ENCODE measurements at regions not wholly inside any gene's neighbourhood (a gene's known extent, or its start where the extent isn't known, plus 50 kb on each side); places are given as distances from the start of the nearest gene placed in this dataset.
"Not testable (repeated sequence)": the region's sequence is repeated elsewhere in the genome, so short reads cannot be mapped to it uniquely, and the experiment has no call there.

DNA sequence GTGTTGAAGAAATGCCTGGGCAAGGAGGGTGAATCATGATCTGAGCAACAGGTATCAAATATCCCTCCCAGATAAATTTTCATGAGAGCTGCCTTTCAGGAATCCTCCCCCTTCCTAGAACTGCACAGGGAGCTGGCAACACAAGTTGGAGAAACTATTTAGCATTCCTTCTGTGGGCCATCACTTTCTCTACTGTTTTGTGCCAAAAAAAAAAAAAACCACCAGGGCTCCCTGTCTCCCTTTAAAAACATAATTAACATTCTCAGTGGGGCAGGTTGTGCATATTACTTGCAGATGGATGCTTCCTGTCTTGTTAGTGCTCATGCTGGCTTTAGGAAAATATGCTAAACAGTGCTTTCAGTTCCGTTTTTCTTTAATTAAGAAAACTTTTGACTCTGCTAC, 234.9 kb upstream of the LMCD1 start:
- DNase-seq, result no peak

DNA sequence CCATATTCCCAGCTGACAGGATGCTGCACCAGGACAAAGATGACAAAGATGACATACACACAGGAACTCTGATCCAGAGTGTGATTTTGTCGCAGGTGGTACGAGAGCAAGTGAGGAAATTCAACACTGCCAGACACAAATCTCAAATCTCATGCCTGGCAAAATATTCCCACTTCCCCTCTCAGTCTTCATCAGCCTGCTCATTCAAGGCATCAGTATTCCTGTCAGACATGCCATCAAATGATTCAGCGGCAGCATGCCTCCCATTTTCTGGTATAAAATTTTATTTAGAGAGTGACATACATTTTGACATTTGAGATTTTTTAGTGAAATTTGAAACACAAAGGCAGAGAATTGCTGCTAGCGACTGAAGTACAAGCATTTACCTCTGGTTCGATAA, 228.1 kb upstream of the LMCD1 start:
- no peak for DNase-seq

DNA sequence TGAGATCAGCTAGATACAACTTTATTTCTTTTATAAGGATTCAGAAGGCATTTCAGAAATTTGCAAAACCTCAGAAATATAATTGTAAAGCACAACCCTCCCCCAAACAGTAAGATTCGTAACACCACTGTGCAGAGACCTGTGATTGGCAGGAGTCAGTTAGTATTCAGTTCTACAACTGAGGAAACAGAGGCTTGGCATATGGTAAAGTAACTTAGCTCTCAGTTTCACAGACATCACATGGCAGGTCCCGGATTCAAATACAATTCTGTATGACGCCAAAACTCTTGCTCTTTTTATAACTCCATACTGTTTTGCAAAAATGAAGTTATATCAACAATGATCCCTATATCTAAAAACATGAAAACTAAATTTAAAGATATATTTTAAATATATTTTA, 225.6 kb upstream of the LMCD1 start:
- DNase-seq, result no peak

DNA sequence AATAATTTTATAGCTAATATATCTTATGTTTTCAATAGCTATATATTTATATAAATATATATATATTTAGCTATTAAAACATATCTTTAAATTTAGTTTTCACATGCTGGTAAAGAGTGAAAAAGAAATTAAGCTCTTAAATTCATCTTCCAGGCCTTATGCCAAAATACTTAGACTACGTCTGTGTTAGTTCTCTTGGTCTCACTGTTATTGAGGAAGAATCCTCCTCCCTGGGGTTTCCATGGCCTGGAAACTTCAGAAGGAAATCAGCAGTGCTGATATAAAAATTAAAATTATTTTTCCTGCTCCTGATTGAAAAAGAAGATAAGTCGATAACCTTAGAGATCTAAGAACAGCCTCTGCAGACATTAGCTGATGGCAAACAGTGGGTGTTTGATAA, 225.1 kb upstream of the LMCD1 start:
- no peak for DNase-seq

DNA sequence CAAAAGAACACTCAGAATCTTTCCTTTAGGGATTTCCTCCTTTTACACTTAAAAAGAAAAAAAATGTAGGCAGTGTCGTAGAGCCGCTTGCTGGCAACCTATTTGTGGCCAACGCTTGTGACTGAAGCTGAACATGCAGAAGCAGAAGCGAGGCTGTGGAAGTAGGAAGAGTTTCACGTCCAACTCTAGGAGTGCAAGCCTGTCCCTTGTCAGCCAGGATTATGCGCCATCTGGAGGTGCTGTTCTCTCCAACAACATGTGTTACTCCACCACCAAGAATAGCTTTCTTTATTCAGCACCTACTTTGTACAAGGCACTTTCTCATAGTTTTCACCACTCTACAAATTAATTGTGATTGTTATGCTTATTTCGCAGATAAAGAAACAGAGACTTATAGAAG, 223.2 kb upstream of the LMCD1 start:
- DNase-seq, result no peak

DNA sequence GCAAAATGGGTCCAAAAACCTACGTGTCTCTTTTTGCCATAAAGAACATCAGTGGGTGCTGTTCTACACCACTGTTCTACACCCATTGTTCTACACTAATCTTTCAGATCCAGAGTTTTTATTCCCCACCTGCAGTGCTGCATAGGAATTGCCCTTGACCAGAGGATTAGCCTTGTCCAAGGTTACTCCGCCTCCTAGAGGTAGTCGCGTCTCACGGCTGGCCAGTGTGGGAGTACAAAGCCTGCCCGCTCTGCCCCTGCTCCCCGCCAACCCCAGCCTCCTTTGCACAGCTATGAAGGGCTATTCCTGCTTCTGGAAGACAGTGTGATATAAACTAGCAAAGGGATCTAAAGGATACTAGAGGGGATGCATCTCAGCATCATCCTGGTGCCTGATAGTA, 222.1 kb upstream of the LMCD1 start:
- DNase-seq, result no peak

DNA sequence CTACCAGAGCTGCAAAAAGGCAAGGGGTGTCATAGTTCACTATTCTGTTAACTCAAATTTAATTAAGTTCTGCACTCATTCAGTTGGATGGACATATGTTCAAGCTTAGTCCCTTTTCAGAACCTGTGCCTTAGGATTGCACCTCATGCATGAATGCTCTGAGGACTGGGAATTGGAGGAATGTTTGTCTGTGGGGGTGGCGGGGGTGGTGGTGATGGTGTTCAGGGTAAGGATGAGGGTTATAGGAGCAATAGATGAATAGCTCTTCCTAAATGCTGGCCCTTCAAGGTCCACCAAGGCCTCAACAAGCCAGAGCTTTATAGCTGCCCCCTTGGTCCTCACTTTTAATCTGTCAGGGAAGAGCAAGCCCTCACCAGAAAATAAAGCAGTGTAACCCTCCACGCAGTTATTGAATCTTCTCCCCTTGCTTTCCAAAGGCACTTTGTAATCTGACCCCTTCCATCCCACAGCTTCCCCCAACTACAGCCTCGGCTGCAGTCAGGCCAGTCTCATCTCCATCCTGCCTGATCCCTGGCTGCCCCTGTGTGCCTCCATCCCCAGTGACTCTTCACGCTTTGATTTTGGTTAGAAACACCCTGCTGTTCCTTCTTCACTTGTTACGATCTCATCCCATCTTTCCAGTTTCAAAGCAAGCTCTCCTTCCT, 221.6 kb upstream of the LMCD1 start:
- no peak for DNase-seq

DNA sequence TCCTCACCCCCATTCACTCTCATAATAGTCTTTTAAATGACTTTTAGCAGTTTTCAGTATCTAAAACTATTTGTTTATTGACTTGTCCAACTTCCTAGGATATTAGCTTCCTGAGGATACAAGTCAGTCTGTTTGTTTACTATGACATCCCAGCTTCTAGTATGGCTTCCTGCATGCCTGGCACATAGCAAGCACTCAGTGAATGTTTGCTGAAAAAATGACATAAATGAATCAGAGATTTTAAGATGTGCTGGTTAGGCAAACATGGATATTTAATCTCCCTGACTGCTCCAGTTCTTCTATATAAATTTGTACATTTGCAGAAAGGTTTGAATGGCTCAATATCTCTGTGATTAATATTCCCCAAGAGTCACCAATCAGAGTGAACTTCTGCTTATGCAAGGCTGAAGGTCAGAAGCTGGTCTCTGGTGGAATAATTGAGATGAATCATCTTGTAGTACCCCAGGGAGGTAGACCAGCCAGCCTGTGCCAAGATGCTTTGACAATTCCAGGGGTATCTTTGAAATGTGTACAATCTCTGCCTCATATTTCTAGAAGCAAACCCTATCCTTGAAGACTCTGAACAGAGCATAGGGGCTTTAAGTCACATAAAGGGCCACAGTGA, 219.0 kb upstream of the LMCD1 start:
- no peak for DNase-seq

DNA sequence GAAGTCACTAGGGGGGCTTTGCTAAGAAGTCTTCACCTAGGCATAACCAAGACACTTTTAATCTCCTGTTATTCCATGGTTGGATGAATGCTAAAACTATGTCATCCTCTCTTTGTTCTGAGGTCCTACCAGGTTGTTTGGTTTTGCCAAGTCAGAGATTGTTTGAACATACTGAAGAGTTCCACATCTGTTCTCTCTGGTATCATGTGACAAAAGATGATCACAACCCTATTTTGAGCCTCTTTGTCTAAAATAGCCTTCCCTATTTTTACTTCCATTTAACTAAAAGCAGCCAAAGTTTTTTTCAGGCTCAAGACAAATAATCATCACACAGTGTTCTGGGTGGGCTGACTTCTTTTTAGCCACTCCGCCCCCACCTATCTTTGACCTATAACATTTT, 218.4 kb upstream of the LMCD1 start:
- no peak for DNase-seq

DNA sequence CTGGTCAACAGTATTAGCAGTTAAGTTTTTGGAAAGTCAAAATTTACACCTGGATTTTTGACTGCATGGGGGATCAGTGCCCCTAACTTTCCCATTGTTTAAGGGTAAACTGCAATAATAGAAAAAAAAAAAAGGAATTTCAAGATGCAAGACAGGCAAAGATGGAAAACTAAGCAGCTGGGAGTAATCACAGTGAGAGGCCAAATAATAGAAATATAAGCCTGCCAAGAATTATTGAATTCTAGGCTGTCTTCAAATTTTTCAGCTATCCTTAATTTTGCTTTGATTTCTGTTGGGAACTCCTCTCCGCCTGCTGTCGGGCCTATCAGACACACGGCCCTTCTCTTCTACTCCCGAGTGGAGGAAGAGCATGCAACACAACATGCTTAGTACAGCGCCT, 215.5 kb upstream of the LMCD1 start:
- no peak for DNase-seq

DNA sequence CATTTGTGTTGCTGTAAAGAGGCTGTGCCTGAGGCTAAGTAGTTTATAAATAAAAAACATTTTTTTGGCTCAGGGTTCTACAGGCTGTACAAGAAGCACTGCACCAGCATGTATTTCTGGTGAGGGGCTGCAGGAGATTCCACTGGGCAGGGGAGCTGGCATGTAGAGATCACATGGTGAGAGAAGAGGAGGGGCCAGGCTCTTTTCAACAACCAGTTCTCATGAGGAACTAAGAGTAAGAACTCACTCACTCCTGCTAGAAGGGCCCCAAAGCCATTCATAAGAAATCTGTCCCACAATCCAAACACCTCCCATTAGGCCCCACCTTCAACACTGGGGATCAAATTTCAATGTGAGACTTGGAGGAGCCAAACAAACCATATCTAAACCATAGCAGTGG, 214.9 kb upstream of the LMCD1 start:
- DNase-seq, result no peak

DNA sequence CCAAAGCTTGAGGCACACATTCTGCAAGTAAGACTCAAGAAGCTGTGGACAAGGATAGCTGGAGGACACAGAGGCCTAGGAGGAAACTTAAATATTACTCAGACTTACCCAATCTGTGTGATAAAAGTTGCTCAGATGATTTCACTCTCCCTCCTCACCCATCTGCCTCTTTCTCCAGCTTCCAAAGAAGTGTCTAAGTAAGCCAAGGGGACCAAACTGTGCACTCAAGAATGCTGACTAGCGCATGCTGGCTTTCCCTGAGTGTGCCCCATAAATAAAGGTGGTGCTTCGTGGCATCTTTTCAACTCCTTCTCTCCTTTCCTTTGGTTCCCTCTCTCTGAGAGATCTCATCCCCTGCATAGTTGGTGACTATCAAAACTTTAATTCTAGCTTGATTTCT, 211.0 kb upstream of the LMCD1 start:
- DNase-seq, result no peak

DNA sequence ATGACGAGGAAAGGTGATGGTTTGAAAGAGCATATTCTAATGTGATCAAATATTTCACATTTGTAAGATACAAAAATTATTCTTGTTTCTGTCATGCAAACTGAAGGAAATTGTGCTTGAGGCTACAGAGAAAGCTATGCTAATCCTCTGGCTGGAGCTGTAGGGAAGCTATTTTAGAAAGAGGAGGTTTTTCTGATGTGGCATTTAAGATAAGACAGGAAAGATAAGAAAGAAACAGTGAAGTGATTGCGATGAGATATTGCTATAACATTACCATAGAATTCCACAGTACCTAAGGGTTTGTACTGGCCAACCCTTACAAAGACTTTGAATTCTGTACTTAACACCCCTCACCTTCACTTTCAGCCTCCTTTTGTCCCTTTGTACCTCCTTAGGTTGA, 205.2 kb upstream of the LMCD1 start:
- DNase-seq, result no peak

DNA sequence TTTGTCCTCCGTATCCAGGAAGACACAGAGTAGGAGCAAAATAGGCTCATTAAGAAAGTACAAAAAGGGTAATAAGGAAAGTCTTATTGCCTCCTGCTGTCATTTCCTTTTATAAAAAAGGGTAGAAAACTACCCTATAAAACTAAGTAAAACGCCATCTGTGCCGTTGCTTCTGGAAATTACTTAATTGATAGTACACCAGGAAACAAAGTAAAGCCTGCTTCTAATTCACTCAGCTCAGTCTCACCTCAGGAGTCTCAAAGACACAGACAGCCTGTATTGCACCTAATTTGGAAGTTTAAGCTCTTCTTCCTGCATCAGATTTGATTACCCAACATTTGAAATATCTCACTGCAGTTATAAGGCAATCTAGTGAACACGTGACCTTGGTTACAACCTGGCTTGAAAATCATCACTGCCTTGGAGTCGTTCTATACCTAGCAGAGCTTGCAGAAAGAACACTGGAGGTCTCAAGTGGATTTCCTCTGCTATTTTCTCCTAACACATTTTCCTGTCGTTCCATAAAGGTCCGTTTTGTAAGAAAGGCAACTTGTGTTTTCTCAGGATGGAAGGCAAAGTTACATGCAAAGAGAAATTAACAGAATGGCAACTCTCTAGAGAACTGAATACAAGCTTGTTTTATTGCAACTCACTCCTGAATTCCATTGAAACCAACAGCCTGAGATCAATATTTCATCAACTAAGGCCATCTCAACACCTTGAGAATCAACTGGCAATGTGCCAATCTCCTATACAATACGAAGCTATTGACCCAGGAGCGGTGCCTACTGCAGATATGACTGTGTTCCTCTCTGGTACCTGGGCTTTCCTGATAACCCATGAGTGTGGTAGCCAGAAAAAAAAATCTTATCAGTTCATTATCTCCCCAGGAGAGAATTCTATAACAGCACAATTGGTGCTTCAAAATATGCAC, 203.3 kb upstream of the LMCD1 start:
- no peak for DNase-seq

DNA sequence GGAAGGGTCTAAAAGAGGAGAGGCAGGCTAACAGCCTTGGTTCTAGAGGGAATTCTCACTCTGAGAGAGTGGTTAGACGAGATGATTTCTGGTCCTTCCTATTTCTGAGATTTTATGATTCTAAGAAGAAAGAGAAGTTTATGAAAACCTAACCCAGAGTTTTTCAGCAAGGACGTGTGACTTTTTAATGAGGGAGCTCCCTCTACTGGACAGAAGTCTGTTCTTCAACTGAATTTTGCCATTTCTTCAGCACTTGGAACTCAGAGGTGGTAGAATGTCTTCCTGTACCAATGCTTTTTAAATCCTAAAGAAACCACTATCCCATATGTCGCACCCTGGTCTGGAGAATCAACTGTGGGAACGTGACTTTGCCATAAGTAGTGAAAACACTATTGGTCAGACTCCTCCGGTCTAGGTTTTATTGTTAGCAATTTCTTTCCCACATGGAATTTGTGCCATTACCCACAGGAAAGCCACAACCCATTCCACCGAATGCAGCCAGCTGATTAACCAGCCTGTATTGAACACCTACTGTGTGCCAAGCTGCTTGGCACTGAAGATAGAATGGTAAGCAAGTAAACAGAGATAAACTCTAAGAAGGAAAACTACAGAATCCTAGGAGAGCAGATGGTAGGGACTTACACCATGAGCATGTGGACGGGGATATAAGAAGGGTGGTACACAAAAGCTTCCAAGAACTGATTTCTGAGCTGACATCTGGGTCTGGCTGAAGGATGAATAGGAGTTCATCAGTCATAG, 199.5 kb upstream of the LMCD1 start:
- no peak for DNase-seq

DNA sequence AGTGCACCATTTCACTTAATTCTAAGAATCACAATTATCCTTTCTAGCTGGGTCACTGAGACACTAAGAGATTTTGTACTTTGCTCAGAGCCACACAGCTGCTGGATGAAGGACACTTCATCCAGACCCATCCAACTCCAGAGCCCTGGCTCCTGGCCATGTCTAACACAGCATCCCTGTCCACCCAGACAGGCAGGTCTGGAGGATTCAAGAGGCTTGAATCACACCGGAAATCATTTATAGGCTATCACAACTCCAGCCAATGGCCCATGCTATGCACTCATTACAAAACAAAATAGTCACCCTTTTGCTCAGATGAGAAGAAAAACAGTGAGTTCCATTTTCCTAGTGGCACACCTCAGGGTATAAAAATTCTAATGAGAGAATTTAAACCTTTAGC, 198.2 kb upstream of the LMCD1 start:
- no peak for DNase-seq

DNA sequence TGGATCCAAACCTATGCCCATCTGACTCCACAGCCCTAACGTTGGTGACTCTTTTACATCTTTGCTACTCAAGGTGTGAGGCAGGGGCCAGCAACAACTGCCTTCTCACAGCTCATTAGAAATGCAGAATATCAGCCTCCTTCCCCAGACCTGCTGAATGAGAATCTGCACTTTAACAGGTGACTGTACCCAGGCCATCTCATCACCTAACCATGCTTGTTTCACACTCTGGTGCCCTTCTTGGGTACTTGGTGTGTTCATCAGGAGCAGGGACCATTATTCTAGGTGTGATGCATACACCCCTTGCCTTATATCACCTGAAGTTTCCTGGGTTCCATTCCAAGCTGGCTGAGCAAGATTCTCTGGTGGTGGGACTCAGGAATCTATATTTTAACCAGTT, 196.3 kb upstream of the LMCD1 start:
- DNase-seq, result no peak

DNA sequence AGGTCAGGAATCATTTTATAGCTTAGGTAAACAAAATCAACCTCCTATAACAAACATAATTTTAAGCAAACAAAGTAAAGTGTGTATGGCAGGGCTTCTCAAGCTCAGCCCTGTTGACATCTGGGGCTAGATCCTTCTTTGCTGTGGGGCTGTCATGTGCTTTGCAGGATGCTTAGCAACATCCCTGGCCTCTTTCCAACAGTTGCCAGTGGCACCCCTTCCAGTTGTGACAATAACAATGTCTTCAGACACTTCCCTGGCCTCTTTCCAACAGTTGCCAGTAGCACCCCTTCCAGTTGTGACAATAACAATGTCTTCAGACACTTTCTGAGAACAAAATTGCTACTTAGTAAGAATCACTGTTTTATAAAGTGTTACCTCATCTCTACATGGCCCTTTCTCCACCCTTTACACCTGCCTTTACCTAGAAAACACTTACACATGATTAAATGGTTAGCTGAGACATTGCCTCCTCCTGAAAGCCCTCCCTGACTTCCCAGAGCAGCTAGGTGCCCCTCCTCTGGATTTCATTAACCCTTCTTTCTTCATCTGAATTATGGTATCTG, 194.0 kb upstream of the LMCD1 start:
- no peak for DNase-seq

DNA sequence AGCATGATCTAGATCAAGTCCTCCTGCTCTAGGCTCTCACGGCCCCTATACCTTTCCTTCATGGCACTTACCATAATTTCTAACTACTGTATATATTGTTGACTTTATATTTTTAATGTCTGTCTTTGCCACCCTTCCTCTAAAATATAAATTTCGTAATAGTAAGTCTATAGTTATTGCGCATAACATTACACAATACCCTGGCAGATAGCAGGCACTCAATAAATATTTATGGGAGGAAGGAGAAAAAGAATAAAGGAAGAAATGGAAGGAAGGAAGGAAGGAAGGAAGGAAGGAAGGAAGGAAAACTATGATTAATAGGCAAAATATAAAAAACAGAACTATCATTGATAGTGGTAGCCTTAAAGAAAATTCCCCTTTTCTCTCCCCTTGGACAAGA, 190.3 kb upstream of the LMCD1 start:
- DNase-seq, result no peak

DNA sequence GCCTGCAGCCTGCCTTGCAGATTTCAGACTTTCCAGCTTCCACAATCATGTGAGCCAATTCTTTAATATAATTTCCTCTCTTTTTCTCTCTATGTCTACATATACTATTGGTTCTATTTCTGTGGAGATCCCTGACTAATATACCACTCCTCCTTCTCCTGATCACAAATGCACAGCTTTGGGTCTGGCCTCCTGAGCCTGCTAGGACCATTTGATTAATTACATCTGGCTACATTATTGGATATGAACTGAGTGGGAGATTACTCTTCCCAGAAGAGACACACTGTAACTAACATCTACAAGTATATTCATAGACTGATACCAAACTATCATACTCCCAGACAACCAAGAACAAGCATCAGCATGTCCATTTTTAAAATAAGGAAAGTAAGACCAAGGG, 188.9 kb upstream of the LMCD1 start:
- DNase-seq, result no peak

DNA sequence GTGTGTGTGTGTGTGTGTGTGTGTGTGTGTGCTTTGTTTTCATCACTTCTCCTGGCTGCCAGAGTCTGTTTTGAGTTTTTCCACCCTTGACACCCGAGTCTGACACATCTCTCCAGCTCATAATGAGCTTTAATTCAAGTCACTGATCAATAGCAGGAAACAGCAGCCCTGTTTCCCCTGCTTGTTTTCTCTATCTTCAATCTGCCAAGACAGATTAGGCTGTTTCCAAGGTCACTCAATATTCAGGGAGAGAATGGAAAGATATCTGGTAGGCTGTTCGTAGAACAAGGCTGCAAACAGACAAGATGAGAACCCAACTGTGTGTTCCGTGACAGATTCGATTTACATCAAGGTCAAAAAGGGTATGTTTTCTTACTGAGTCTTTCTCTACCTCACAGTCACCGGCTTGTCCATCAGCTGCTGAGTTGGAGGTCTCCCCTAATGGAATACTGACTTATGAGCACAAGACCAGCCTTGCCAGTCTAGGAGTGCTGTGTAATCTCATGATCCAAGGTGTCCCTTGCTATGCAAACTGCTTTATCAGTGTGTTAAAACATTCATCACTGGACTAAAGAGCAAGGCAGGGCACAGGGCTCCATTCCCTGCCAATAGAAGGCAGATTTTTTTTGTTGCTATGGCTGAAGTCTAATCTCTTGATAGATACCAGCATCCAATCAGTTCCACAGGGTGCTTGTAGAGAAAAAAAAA, 187.9 kb upstream of the LMCD1 start:
- DNase-seq, result no peak

DNA sequence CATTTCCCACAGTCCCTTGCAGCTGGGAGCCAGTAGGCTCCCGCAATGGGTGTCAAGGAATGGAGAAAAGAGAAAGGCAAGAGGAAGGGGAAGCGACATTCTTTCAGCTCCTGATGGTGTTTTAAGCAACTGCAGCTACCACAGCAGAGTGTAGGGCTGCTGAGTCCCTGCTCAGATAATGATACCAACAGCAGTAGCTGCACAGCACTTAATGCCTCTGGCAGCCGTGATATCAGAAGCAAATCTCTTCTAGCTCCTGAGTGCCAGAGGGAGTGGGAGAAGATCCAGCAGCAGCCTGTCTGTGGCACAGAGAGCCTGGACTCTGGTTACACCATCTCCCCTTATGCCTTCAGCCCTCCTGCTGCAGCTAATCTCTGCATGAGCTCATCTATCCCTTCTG, 186.1 kb upstream of the LMCD1 start:
- not testable (repeated sequence) for DNase-seq

Measured in stimulated activated CD4-positive, alpha-beta T cell treated with anti-CD3 and anti-CD28 coated beads, Interleukin-2, amount 100 ng/mL, for 24 hours (primary cell).